ENCODE measurements at regions not wholly inside any gene's neighbourhood (a gene's known extent, or its start where the extent isn't known, plus 50 kb on each side); places are given as distances from the start of the nearest gene placed in this dataset.

- DNase-seq: no peak
Observed at GRCh38 chr1:239436286-239436685, 49.9 kb downstream of the CHRM3 start.

- DNase-seq: no peak
Observed at GRCh38 chr1:239437822-239438221, 51.5 kb downstream of the CHRM3 start.

GRCh38 chr1:239438891-239439290 lies 52.5 kb downstream of the CHRM3 start:
- DNase-seq: no peak

GRCh38 chr1:239443361-239443760 lies 57.0 kb downstream of the CHRM3 start:
- no peak for DNase-seq

GRCh38 chr1:239446611-239447010 lies 60.2 kb downstream of the CHRM3 start:
- DNase-seq: no peak

- no peak for DNase-seq
Observed at GRCh38 chr1:239448911-239449310, 62.5 kb downstream of the CHRM3 start.

- DNase-seq: no peak
Observed at GRCh38 chr1:239455743-239456142, 69.4 kb downstream of the CHRM3 start.

- no peak for DNase-seq
Observed at GRCh38 chr1:239456788-239457187, 70.4 kb downstream of the CHRM3 start.

GRCh38 chr1:239457491-239458143 lies 71.2 kb downstream of the CHRM3 start:
- no peak for DNase-seq

GRCh38 chr1:239458144-239458500 lies 71.8 kb downstream of the CHRM3 start:
- no peak for DNase-seq

GRCh38 chr1:239467730-239468129 lies 81.4 kb downstream of the CHRM3 start:
- no peak for DNase-seq

- DNase-seq: no peak
Observed at GRCh38 chr1:239478069-239478468, 91.7 kb downstream of the CHRM3 start.

- no peak for DNase-seq
Observed at GRCh38 chr1:239483391-239483790, 97.0 kb downstream of the CHRM3 start.

GRCh38 chr1:239493811-239494414 lies 107.5 kb downstream of the CHRM3 start:
- DNase-seq: no peak

- no peak for DNase-seq
Observed at GRCh38 chr1:239505094-239505493, 118.7 kb downstream of the CHRM3 start.

- DNase-seq: no peak
Observed at GRCh38 chr1:239507826-239508225, 121.5 kb downstream of the CHRM3 start.

- no peak for DNase-seq
Observed at GRCh38 chr1:239511875-239512274, 125.5 kb downstream of the CHRM3 start.

GRCh38 chr1:239516579-239516978 lies 130.2 kb downstream of the CHRM3 start:
- no peak for DNase-seq

GRCh38 chr1:239526391-239526790 lies 140.0 kb downstream of the CHRM3 start:
- DNase-seq: no peak

- no peak for DNase-seq
Observed at GRCh38 chr1:239527051-239527693, 140.8 kb downstream of the CHRM3 start.

- no peak for DNase-seq
Observed at GRCh38 chr1:239536165-239536849, 149.9 kb downstream of the CHRM3 start.

- no peak for DNase-seq
Observed at GRCh38 chr1:239537795-239538194, 151.4 kb downstream of the CHRM3 start.

- no peak for DNase-seq
Observed at GRCh38 chr1:239538239-239538988, 152.0 kb downstream of the CHRM3 start.
